Body of pancreas (tissue), 4 donors: ENCODE measurements at regions not wholly inside any gene's neighbourhood (a gene's known extent, or its start where the extent isn't known, plus 50 kb on each side); places are given as distances from the start of the nearest gene placed in this dataset.

Source experiments
- POLR2A ChIP-seq, 3 donors: fragments of 450-650 bp; IDR thresholded peaks; one replicate each; pipeline ENCODE4 v1.6.1; 2016; ENCODE audit warnings: antibody characterized with exemption in 3 of 3, mild to moderate bottlenecking in 2 of 3
- TF ChIP-seq, protein P1 (sequence below), 7 experiments: fragments of 450-650 bp in 4 of 7; fragments of 200-600 bp in 3 of 7; sonication (generic) in 3 of 7; IDR thresholded peaks; one replicate each; pipeline ENCODE4 v1.5.1; 2016 to 2019; ENCODE audit warnings: antibody characterized with exemption in 7 of 7

- TF ChIP-seq, protein P1, sequence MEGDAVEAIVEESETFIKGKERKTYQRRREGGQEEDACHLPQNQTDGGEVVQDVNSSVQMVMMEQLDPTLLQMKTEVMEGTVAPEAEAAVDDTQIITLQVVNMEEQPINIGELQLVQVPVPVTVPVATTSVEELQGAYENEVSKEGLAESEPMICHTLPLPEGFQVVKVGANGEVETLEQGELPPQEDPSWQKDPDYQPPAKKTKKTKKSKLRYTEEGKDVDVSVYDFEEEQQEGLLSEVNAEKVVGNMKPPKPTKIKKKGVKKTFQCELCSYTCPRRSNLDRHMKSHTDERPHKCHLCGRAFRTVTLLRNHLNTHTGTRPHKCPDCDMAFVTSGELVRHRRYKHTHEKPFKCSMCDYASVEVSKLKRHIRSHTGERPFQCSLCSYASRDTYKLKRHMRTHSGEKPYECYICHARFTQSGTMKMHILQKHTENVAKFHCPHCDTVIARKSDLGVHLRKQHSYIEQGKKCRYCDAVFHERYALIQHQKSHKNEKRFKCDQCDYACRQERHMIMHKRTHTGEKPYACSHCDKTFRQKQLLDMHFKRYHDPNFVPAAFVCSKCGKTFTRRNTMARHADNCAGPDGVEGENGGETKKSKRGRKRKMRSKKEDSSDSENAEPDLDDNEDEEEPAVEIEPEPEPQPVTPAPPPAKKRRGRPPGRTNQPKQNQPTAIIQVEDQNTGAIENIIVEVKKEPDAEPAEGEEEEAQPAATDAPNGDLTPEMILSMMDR (IDR thresholded peaks at IDR 0.05), result no peak
- TF ChIP-seq POLR2A (IDR thresholded peaks at IDR 0.05), result no peak
Observed at GRCh38 chr7:153036396-153037063, 277.0 kb downstream of the ACTR3B start.
